ENCODE measurements at regions not wholly inside any gene's neighbourhood (a gene's known extent, or its start where the extent isn't known, plus 50 kb on each side); places are given as distances from the start of the nearest gene placed in this dataset.

DNA sequence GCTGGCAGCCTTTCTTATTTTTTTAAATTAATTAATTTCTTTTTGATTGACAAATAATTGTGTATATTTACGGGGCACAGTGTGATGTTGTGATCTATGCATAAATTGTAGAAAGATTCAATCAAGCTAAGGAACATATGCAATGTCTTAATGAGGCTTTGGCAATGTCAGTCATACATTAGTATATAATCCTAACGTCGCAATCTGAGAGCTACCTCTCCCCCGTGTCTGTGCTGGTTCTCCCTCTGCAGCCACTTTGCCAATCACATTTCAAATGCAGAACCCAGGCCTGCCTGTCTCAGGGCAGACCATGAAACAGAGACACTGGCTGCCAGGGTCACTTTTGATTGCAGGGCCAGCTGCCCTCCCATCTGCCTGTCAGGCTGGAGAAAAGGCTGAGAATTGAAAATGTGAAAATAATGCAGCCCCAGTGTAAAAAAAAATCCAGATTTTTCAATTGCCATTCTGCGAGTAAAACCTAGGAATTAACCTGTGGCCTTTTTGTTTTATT, 56.3 kb downstream of the SLC24A2 start:
- no peak for TF ChIP-seq POLR2A (IDR thresholded peaks at IDR 0.05; ENCODE audit: low read depth, low read length)
- TF ChIP-seq POLR2AphosphoS5 (IDR thresholded peaks at IDR 0.05; ENCODE audit: low read depth, low read length): no peak
- TF ChIP-seq TAF1 (IDR thresholded peaks at IDR 0.05; ENCODE audit: borderline replicate concordance, low read depth, low read length): no peak
